HEK293 (cell line): ENCODE measurements at regions not wholly inside any gene's neighbourhood (a gene's known extent, or its start where the extent isn't known, plus 50 kb on each side); places are given as distances from the start of the nearest gene placed in this dataset.
"Not testable (repeated sequence)": the region's sequence is repeated elsewhere in the genome, so short reads cannot be mapped to it uniquely, and the experiment has no call there.

Experiments used
- CTCF ChIA-PET: fragments of 350-600 bp; formaldehyde crosslinking; extraction: SDS; loops from one replicate; lab custom pipeline; 2021; ENCODE audit warnings: antibody characterized with exemption; lab: Yijun Ruan, JAX
- POLR2A ChIA-PET: fragments of 300-600 bp; formaldehyde crosslinking; extraction: SDS; loops from one replicate; lab custom pipeline; 2020; ENCODE audit warnings: antibody characterized with exemption, inconsistent platforms; lab: Yijun Ruan, JAX
- H3K27ac ChIP-seq: fragments of 200-500 bp; sonication (Bioruptor generic); 2 replicates; pipeline ENCODE4 v1.5.1; 2014; ENCODE audit warnings: low read depth, low read length, control low read depth, inconsistent platforms; ENCODE audit errors: extremely low read depth
- H3K36me3 ChIP-seq, 2 experiments: fragments of 200-500 bp in 1 of 2; sonication (Bioruptor generic) in 1 of 2; 1 replicate in 1 of 2; 2 replicates in 1 of 2; pipeline ENCODE4 v1.5.1; 2014 to 2017; ENCODE audit warnings: inconsistent platforms in 2 of 2, low read length in 2 of 2; ENCODE audit not compliant: control insufficient read depth in 2 of 2, insufficient read depth in 1 of 2
- H3K4me1 ChIP-seq: fragments of 200-500 bp; sonication (Bioruptor generic); 2 replicates; pipeline ENCODE4 v1.5.1; 2014; ENCODE audit warnings: mild to moderate bottlenecking, low read length, inconsistent platforms; ENCODE audit not compliant: control insufficient read depth, insufficient read depth
- H3K4me3 ChIP-seq: 2 replicates; pipeline ENCODE4 v1.5.1; 2011; ENCODE audit warnings: low read depth, mild to moderate bottlenecking, control low read depth, low read length, moderate library complexity
- H3K9me3 ChIP-seq: fragments of 200-500 bp; sonication (Bioruptor generic); 2 replicates; pipeline ENCODE4 v1.5.1; 2014; ENCODE audit warnings: low read depth, low read length, inconsistent platforms; ENCODE audit not compliant: control insufficient read depth, insufficient read depth
- BCL11A ChIP-seq: fragments of 450-650 bp; formaldehyde crosslinking; IDR thresholded peaks from 2 replicates; pipeline ENCODE4 v1.5.1; 2016; ENCODE audit warnings: low read depth, missing biosample characterization, missing genetic modification characterization
- GLIS1 ChIP-seq: fragments of 450-650 bp; formaldehyde crosslinking; IDR thresholded peaks from 2 replicates; pipeline ENCODE4 v1.5.1; 2016; ENCODE audit warnings: missing biosample characterization, missing genetic modification characterization
- GLIS2 ChIP-seq: fragments of 450-650 bp; formaldehyde crosslinking; IDR thresholded peaks from 2 replicates; pipeline ENCODE4 v1.5.1; 2016; ENCODE audit warnings: missing biosample characterization, missing genetic modification characterization
- HOXC10 ChIP-seq: sonication (generic); formaldehyde crosslinking; IDR thresholded peaks from 2 replicates; pipeline ENCODE4 v1.8.1; 2023; ENCODE audit warnings: mild to moderate bottlenecking, missing genetic modification reagents
- KLF1 ChIP-seq: fragments of 450-650 bp; formaldehyde crosslinking; IDR thresholded peaks from 2 replicates; pipeline ENCODE4 v1.5.1; 2016; ENCODE audit warnings: missing biosample characterization, missing genetic modification characterization
- KLF7 ChIP-seq: fragments of 450-650 bp; formaldehyde crosslinking; IDR thresholded peaks from 2 replicates; pipeline ENCODE4 v1.5.1; 2016; ENCODE audit warnings: missing biosample characterization, missing genetic modification characterization, borderline replicate concordance
- MZF1 ChIP-seq: fragments of 450-650 bp; formaldehyde crosslinking; IDR thresholded peaks from 2 replicates; pipeline ENCODE4 v1.5.1; 2017; ENCODE audit warnings: missing biosample characterization, missing genetic modification characterization, borderline replicate concordance
- SCRT1 ChIP-seq: fragments of 450-650 bp; formaldehyde crosslinking; IDR thresholded peaks from 2 replicates; pipeline ENCODE4 v1.5.1; 2016; ENCODE audit warnings: missing biosample characterization, missing genetic modification characterization, borderline replicate concordance
- YY2 ChIP-seq: fragments of 450-650 bp; formaldehyde crosslinking; IDR thresholded peaks from 2 replicates; pipeline ENCODE4 v1.5.1; 2016; ENCODE audit warnings: missing biosample characterization, missing genetic modification characterization
- ZFHX2 ChIP-seq: fragments of 450-650 bp; formaldehyde crosslinking; conservative IDR thresholded peaks from 2 replicates; pipeline ENCODE4 v1.5.1; 2016; ENCODE audit warnings: missing biosample characterization, missing genetic modification characterization
- ZNF146 ChIP-seq: fragments of 450-650 bp; formaldehyde crosslinking; IDR thresholded peaks from 2 replicates; pipeline ENCODE4 v1.5.1; 2016; ENCODE audit warnings: missing biosample characterization, missing genetic modification characterization
- ZNF174 ChIP-seq: fragments of 450-650 bp; formaldehyde crosslinking; IDR thresholded peaks from 2 replicates; pipeline ENCODE4 v1.5.0; 2017; ENCODE audit warnings: missing biosample characterization, mild to moderate bottlenecking, missing genetic modification characterization
- ZNF214 ChIP-seq: fragments of 450-650 bp; formaldehyde crosslinking; IDR thresholded peaks from 2 replicates; pipeline ENCODE4 v1.5.1; 2017; ENCODE audit warnings: missing biosample characterization, mild to moderate bottlenecking, missing genetic modification characterization, borderline replicate concordance
- ZNF248 ChIP-seq: fragments of 450-650 bp; formaldehyde crosslinking; IDR thresholded peaks from 2 replicates; pipeline ENCODE4 v1.5.1; 2017; ENCODE audit warnings: missing biosample characterization, missing genetic modification characterization
- ZNF280D ChIP-seq: fragments of 450-650 bp; formaldehyde crosslinking; IDR thresholded peaks from 2 replicates; pipeline ENCODE4 v1.5.1; 2016; ENCODE audit warnings: missing biosample characterization, missing genetic modification characterization
- ZNF311 ChIP-seq: fragments of 450-650 bp; formaldehyde crosslinking; IDR thresholded peaks from 2 replicates; pipeline ENCODE4 v1.5.1; 2017; ENCODE audit warnings: missing biosample characterization, missing genetic modification characterization, borderline replicate concordance
- ZNF354C ChIP-seq: fragments of 450-650 bp; formaldehyde crosslinking; IDR thresholded peaks from 2 replicates; pipeline ENCODE4 v1.5.1; 2016; ENCODE audit warnings: missing biosample characterization, missing genetic modification characterization, low read depth, borderline replicate concordance
- ZNF394 ChIP-seq: fragments of 450-650 bp; formaldehyde crosslinking; IDR thresholded peaks from 2 replicates; pipeline ENCODE4 v1.5.1; 2016; ENCODE audit warnings: missing biosample characterization, missing genetic modification characterization, mild to moderate bottlenecking, moderate library complexity, borderline replicate concordance
- ZNF426 ChIP-seq: fragments of 450-650 bp; formaldehyde crosslinking; IDR thresholded peaks from 2 replicates; pipeline ENCODE4 v1.5.1; 2017; ENCODE audit warnings: missing biosample characterization, missing genetic modification characterization, mild to moderate bottlenecking, inconsistent platforms, moderate library complexity
- ZNF48 ChIP-seq: fragments of 450-650 bp; formaldehyde crosslinking; IDR thresholded peaks from 2 replicates; pipeline ENCODE4 v1.5.1; 2016; ENCODE audit warnings: missing biosample characterization, missing genetic modification characterization
- ZNF645 ChIP-seq: fragments of 450-650 bp; formaldehyde crosslinking; IDR thresholded peaks from 2 replicates; pipeline ENCODE4; 2016; ENCODE audit warnings: missing biosample characterization, missing genetic modification characterization
- ZNF768 ChIP-seq: fragments of 450-650 bp; formaldehyde crosslinking; IDR thresholded peaks from 2 replicates; pipeline ENCODE4 v1.5.1; 2018; ENCODE audit warnings: missing biosample characterization, mild to moderate bottlenecking, missing genetic modification characterization

- Histone ChIP-seq H3K27ac (no peak overlapping the region), H3K36me3 (no peaks in the 10 kb centered on the region), H3K4me1 (no peaks in the 10 kb centered on the region), H3K4me3 (no peak overlapping the region), H3K9me3 (no peaks in the 10 kb centered on the region; the same call in 1 of the 2 replicates)
- CTCF ChIA-PET, result no interaction called here
- TF ChIP-seq ZNF48 (tag by site-specific recombination), result no peak
- TF ChIP-seq ZNF354C (tag by site-specific recombination), result no peak
- no peak for TF ChIP-seq ZNF394 (tag by site-specific recombination)
- TF ChIP-seq ZNF174 (tag by site-specific recombination), result no peak
- no peak for TF ChIP-seq HOXC10
- TF ChIP-seq GLIS2, result no peak
- TF ChIP-seq SCRT1 (tag by site-specific recombination), result no peak
- TF ChIP-seq ZNF426, result no peak
- no peak for TF ChIP-seq ZNF248 (tag by site-specific recombination)
- TF ChIP-seq MZF1 (tag by site-specific recombination), result no peak
- TF ChIP-seq KLF1 (tag by site-specific recombination), result no peak
- no peak for TF ChIP-seq ZNF645 (tag by site-specific recombination)
- no peak for TF ChIP-seq ZNF768
- TF ChIP-seq ZNF214 (tag by site-specific recombination), result no peak
- no peak for TF ChIP-seq BCL11A (tag by site-specific recombination)
- TF ChIP-seq ZNF311 (tag by site-specific recombination), result no peak
- no peak for TF ChIP-seq KLF7 (tag by site-specific recombination)
- TF ChIP-seq YY2 (tag by site-specific recombination), result no peak
- no peak for TF ChIP-seq GLIS1 (tag by site-specific recombination)
- no peak for TF ChIP-seq ZFHX2 (tag by site-specific recombination)
- POLR2A ChIA-PET, result no interaction called here
Measured at GRCh38 chrX:104459796-104460195, 106.2 kb upstream of the IL1RAPL2 start.

- POLR2A ChIA-PET, result not testable (repeated sequence)
- TF ChIP-seq ZNF280D (tag by site-specific recombination), result peak; percentile 76; the same call in 1 of the 2 replicates
- TF ChIP-seq ZNF146, result peak; percentile 81
- TF ChIP-seq, all 188 proteins: peak for 2; not testable (repeated sequence) for 186
- H3K27ac ChIP-seq, H3K36me3 ChIP-seq, CTCF ChIA-PET, H3K4me1 ChIP-seq, H3K9me3 ChIP-seq, H3K4me3 ChIP-seq: not testable (repeated sequence)
Measured at GRCh38 chrX:104457130-104457529, 108.9 kb upstream of the IL1RAPL2 start.
